Astrocyte of the spinal cord (primary cell): ENCODE measurements at regions not wholly inside any gene's neighbourhood (a gene's known extent, or its start where the extent isn't known, plus 50 kb on each side); places are given as distances from the start of the nearest gene placed in this dataset.

ENCODE experiments used
- DNase-seq: peaks from one replicate; pipeline ENCODE4 v3.0.0; 2011; ENCODE audit warnings: low read depth, low spot score
- H3K4me3 ChIP-seq: 2 replicates; pipeline ENCODE4 v1.5.1; 2011; ENCODE audit warnings: low read depth, mild to moderate bottlenecking, low read length, moderate library complexity
- in situ Hi-C: cut with HindIII; loops from 2 replicates; pipeline ENCODE4 v1.10.0; 2017; ENCODE audit warnings: low sequenced_read_pairs
- TF ChIP-seq, protein P1 (sequence below): IDR thresholded peaks from 2 replicates; pipeline ENCODE4 v1.5.1; 2012; ENCODE audit warnings: low read depth, mild to moderate bottlenecking, low read length, inconsistent platforms

DNA sequence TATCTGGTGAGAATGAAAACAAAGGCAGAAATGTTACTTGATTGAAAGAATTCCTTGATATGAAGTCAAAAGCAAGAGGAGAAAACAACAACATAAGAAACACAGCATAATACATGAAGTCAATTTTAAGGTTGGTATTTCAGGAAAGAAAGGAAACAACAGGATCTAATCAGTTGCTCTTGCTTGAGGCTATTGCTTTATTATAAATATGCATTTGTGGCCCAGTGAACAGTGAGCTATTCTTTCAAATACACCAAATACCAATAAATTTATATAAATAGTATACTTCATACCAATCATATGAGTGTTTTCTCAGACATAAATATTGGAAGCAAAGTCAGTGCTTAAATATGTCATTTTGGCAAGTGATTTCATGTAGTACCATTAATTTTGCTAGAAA is 806.6 kb downstream of the NXPH1 start:
- TF ChIP-seq, protein P1, sequence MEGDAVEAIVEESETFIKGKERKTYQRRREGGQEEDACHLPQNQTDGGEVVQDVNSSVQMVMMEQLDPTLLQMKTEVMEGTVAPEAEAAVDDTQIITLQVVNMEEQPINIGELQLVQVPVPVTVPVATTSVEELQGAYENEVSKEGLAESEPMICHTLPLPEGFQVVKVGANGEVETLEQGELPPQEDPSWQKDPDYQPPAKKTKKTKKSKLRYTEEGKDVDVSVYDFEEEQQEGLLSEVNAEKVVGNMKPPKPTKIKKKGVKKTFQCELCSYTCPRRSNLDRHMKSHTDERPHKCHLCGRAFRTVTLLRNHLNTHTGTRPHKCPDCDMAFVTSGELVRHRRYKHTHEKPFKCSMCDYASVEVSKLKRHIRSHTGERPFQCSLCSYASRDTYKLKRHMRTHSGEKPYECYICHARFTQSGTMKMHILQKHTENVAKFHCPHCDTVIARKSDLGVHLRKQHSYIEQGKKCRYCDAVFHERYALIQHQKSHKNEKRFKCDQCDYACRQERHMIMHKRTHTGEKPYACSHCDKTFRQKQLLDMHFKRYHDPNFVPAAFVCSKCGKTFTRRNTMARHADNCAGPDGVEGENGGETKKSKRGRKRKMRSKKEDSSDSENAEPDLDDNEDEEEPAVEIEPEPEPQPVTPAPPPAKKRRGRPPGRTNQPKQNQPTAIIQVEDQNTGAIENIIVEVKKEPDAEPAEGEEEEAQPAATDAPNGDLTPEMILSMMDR, result no peak
- no peak for DNase-seq
- in situ Hi-C loops, result no loop called here
- H3K4me3 ChIP-seq, result no peak overlapping the region

DNA sequence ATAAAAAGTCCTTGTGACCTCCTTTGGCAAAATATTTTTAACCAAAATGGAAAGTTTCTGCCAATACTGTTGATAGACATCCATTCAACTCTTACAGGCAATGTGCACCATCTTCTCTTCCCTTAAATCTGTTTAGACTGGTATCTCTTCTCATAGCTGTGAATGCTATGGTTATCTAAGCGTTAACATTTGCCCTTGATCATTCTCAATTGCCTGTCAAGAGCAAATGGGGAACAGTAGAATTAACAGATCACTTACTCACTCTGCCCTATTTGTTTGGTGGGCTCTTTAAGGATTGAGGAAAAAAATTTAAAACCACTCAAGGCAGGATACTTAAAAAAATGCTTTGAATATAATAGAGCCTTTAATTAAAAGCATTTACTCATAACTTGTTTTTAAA is 808.4 kb downstream of the NXPH1 start:
- in situ Hi-C loops, result no loop called here
- no peak overlapping the region for H3K4me3 ChIP-seq
- TF ChIP-seq, protein P1, result no peak
- DNase-seq, result no peak

DNA sequence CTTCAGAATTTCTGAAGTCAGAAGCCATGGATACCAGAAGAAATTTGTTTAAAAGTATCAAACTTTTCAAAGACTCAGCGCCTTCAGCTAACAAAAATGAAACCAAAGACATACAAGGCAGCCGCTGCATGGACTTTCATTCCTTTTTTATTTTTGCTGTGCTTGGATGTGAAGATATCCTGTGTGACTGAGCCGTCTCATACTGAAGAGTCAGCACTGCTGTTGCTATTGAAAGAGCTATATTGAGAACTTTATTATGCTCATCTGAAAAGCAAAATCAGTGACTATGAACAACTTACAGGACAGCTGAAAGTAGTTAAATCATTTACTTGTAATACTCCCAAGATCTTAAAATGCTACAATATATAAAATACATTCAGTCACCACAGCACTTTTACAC is 809.2 kb downstream of the NXPH1 start:
- DNase-seq, result no peak
- in situ Hi-C loops, result no loop called here
- TF ChIP-seq, protein P1, result no peak
- no peak overlapping the region for H3K4me3 ChIP-seq

DNA sequence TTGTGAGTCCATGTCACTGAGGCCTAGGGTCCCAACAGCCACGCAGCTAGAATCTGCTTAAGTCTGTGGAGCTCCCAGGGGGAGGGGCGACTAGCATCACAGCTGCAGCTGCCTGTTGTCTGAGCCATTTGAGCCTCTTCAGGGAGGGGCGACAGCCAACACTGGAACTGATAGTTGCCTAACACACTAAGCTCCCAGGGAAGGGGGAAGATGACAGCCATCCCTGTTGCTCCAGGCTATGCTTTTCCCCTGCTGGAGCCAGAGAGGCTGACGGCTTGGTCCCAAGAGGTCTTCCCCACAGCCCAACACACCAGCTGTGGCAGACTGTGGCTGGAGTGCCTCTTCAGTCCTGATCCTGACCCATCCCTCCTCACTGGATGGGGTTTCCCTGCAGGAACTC is 817.5 kb downstream of the NXPH1 start:
- H3K4me3 ChIP-seq, result no peak overlapping the region
- in situ Hi-C loops, result no loop called here
- no peak for DNase-seq
- TF ChIP-seq, protein P1, result no peak

DNA sequence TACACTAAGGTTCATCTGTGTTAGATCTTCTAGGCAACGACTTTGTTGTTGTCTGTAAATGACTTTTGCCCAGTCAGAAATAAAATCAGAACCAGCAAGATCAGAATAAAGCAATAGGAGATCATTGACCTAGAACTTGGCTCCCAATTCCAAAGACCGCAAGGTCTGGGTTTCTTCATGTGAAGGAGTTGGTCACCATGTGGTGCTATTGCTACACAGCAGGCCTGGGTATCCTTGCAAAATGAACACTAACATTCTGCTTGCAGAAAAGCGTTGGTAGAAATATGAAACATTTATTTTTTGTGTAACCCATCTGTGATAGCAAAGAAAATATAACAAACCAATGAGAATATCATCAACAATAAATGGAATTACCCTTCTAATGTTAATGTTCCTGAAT is 831.0 kb downstream of the NXPH1 start:
- TF ChIP-seq, protein P1, result no peak
- DNase-seq, result no peak
- in situ Hi-C loops, result no loop called here
- H3K4me3 ChIP-seq, result no peak overlapping the region

DNA sequence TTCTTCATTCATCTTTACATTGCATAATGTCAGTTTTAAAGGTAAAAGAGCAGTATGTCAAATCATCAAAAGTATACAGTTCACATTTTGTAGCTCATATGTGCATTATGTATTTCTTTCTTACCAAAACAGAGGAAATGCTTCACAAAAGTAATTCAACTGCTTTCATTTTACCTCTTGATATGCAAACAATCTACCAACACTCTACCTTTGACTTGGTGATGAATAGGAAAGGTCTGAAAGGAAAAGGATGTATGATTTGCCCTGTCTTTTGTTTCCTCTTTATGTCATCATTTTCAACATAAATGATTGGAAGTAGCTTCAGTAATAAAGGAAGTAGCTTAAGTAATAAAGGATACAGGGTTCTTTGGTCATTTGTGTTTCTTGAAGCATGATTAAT is 846.7 kb downstream of the NXPH1 start:
- TF ChIP-seq, protein P1, result no peak
- in situ Hi-C loops, result no loop called here
- H3K4me3 ChIP-seq, result no peak overlapping the region
- DNase-seq, result no peak

DNA sequence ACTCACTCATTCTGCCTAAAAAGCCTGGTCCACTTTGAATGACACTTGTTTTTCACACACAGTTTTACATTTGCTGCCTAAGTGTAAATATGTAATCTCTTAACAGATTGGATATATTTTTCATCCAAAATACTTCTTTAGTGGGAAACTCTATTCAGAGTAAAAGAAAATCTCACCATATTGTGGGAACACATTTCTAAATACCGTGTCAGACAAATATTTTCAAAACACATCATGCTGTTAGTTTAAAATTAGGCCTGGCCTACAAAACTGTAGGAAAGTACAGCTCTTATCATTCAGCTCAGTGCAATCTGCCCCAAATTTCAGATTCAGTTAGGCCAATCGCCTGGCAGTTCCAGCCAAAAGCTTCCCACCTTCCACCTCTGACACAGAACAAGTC is 849.8 kb downstream of the NXPH1 start:
- no peak for DNase-seq
- in situ Hi-C loops, result no loop called here
- no peak overlapping the region for H3K4me3 ChIP-seq
- TF ChIP-seq, protein P1, result no peak
